Loucy (cell line): ENCODE measurements at regions not wholly inside any gene's neighbourhood (a gene's known extent, or its start where the extent isn't known, plus 50 kb on each side); places are given as distances from the start of the nearest gene placed in this dataset.

Experiments
- H2AFZ ChIP-seq: fragments of 200-600 bp; sonication (generic); 2 replicates; pipeline ENCODE4 v1.6.0; 2016; ENCODE audit warnings: antibody characterized with exemption, mild to moderate bottlenecking, low read length, moderate library complexity
- H3F3A ChIP-seq: fragments of 200-600 bp; 2 replicates; pipeline ENCODE4 v1.6.0; 2016; ENCODE audit warnings: antibody characterized with exemption, low read depth, mild to moderate bottlenecking
- H3K27me3 ChIP-seq: fragments of 200-600 bp; sonication (generic); 2 replicates; pipeline ENCODE4 v1.6.1; 2014; ENCODE audit warnings: low read length, mild to moderate bottlenecking; ENCODE audit not compliant: insufficient read depth, poor library complexity, severe bottlenecking
- H3K36me3 ChIP-seq: fragments of 200-600 bp; sonication (generic); 2 replicates; pipeline ENCODE4 v1.6.1; 2016; ENCODE audit warnings: low read length; ENCODE audit not compliant: insufficient read depth
- H3K4me1 ChIP-seq: fragments of 200-600 bp; sonication (generic); 2 replicates; pipeline ENCODE4 v1.5.1; 2014; ENCODE audit warnings: low read length, mild to moderate bottlenecking; ENCODE audit not compliant: insufficient read depth, poor library complexity, severe bottlenecking
- H3K4me2 ChIP-seq: fragments of 200-600 bp; sonication (generic); 2 replicates; pipeline ENCODE4 v1.6.0; 2014; ENCODE audit warnings: antibody characterized with exemption, low read length, low read depth, mild to moderate bottlenecking; ENCODE audit not compliant: poor library complexity, severe bottlenecking
- H3K4me3 ChIP-seq: fragments of 200-600 bp; sonication (generic); 2 replicates; pipeline ENCODE4 v1.5.1; 2014; ENCODE audit warnings: low read length, mild to moderate bottlenecking, mixed read lengths; ENCODE audit not compliant: poor library complexity, severe bottlenecking
- H3K79me2 ChIP-seq: fragments of 200-600 bp; sonication (generic); 2 replicates; pipeline ENCODE4 v1.6.1; 2014; ENCODE audit warnings: low read length; ENCODE audit not compliant: insufficient read depth
- H3K9ac ChIP-seq: fragments of 200-600 bp; sonication (generic); 2 replicates; pipeline ENCODE4 v1.6.0; 2014; ENCODE audit warnings: mild to moderate bottlenecking, low read depth, low read length, moderate library complexity; ENCODE audit not compliant: poor library complexity, severe bottlenecking
- H3K9me2 ChIP-seq: fragments of 200-600 bp; sonication (generic); replicated peaks from 2 replicates; pipeline ENCODE4 v1.6.1; 2016; ENCODE audit warnings: low read depth, low read length, mixed read lengths
- H3K9me3 ChIP-seq: fragments of 200-600 bp; sonication (generic); 2 replicates; pipeline ENCODE4 v1.6.1; 2014; ENCODE audit warnings: mild to moderate bottlenecking, antibody characterized with exemption, low read length, low read depth; ENCODE audit not compliant: insufficient read depth
- H4K20me1 ChIP-seq: fragments of 200-600 bp; sonication (generic); 2 replicates; pipeline ENCODE4 v1.6.0; 2014; ENCODE audit warnings: antibody characterized with exemption, low read length, mild to moderate bottlenecking; ENCODE audit not compliant: insufficient read depth, poor library complexity, severe bottlenecking
- CTCF ChIP-seq: fragments of 200-600 bp; sonication (generic); conservative IDR thresholded peaks from 2 replicates; pipeline ENCODE4 v1.5.1; 2014; ENCODE audit warnings: mild to moderate bottlenecking, antibody characterized with exemption, low read length
- EZH2phosphoT487 ChIP-seq: fragments of 200-600 bp; IDR thresholded peaks from 2 replicates; pipeline ENCODE4 v1.6.1; 2018; ENCODE audit warnings: antibody characterized with exemption, mild to moderate bottlenecking, moderate library complexity, borderline replicate concordance

- Histone ChIP-seq H3K79me2 (no peaks in the 10 kb centered on the region), H3K9me3 (no peaks in the 10 kb centered on the region), H3K4me2 (no peak overlapping the region), H3K36me3 (no peaks in the 10 kb centered on the region), H2AFZ (no peak overlapping the region), H3K4me3 (no peak overlapping the region), H3K9ac (no peak overlapping the region), H3K27me3 (no peaks in the 10 kb centered on the region), H4K20me1 (no peaks in the 10 kb centered on the region), H3K9me2 (no peaks in the 10 kb centered on the region), H3K4me1 (no peaks in the 10 kb centered on the region), H3F3A (no peaks in the 10 kb centered on the region)
- TF ChIP-seq CTCF (no peak), EZH2phosphoT487 (no peak)
These were observed 247.9 kb downstream of the ADGRL2 start for GRCh38 chr1:82048596-82048995.

- no peaks in the 10 kb centered on the region for H3K79me2 ChIP-seq
- H3K4me2 ChIP-seq: no peak overlapping the region
- TF ChIP-seq EZH2phosphoT487: no peak
- TF ChIP-seq CTCF: no peak
- no peaks in the 10 kb centered on the region for H3K9me2 ChIP-seq
- no peak overlapping the region for H3K9ac ChIP-seq
- no peaks in the 10 kb centered on the region for H3K9me3 ChIP-seq
- H3K27me3 ChIP-seq: no peaks in the 10 kb centered on the region
- H3K4me3 ChIP-seq: no peak overlapping the region
- no peaks in the 10 kb centered on the region for H3F3A ChIP-seq
- H4K20me1 ChIP-seq: no peaks in the 10 kb centered on the region
- no peak overlapping the region for H2AFZ ChIP-seq
- no peaks in the 10 kb centered on the region for H3K4me1 ChIP-seq
- no peaks in the 10 kb centered on the region for H3K36me3 ChIP-seq
These were observed 244.5 kb downstream of the ADGRL2 start for GRCh38 chr1:82045221-82045620.

- no peaks in the 10 kb centered on the region for H3K9me2 ChIP-seq
- TF ChIP-seq EZH2phosphoT487 (no peak), CTCF (no peak)
- H3F3A ChIP-seq: no peaks in the 10 kb centered on the region
- no peaks in the 10 kb centered on the region for H3K27me3 ChIP-seq
- H3K36me3 ChIP-seq: no peaks in the 10 kb centered on the region
- H3K79me2 ChIP-seq: no peaks in the 10 kb centered on the region
- no peak overlapping the region for H3K4me3 ChIP-seq
- H2AFZ ChIP-seq: no peak overlapping the region
- no peaks in the 10 kb centered on the region for H3K9me3 ChIP-seq
- H3K4me2 ChIP-seq: no peak overlapping the region
- H4K20me1 ChIP-seq: no peaks in the 10 kb centered on the region
- H3K4me1 ChIP-seq: no peaks in the 10 kb centered on the region
- H3K9ac ChIP-seq: no peak overlapping the region
These were observed 243.8 kb downstream of the ADGRL2 start for GRCh38 chr1:82044536-82044935.
